Activated CD8-positive, alpha-beta memory T cell treated with anti-CD3 and anti-CD28 coated beads for 36 hours (primary cell): ENCODE measurements at regions not wholly inside any gene's neighbourhood (a gene's known extent, or its start where the extent isn't known, plus 50 kb on each side); places are given as distances from the start of the nearest gene placed in this dataset.
"Not testable (repeated sequence)": the region's sequence is repeated elsewhere in the genome, so short reads cannot be mapped to it uniquely, and the experiment has no call there.

Source experiments
- CTCF ChIA-PET: fragments of 350-600 bp; sonication (Branson Sonifier 250); formaldehyde crosslinking; loops from one replicate; lab custom pipeline; 2021; ENCODE audit warnings: antibody characterized with exemption; lab: Charles Lee
- POLR2A ChIA-PET: fragments of 350-600 bp; sonication (Branson Sonifier 250); formaldehyde crosslinking; loops from one replicate; lab custom pipeline; 2021; ENCODE audit warnings: antibody characterized with exemption; lab: Charles Lee

DNA sequence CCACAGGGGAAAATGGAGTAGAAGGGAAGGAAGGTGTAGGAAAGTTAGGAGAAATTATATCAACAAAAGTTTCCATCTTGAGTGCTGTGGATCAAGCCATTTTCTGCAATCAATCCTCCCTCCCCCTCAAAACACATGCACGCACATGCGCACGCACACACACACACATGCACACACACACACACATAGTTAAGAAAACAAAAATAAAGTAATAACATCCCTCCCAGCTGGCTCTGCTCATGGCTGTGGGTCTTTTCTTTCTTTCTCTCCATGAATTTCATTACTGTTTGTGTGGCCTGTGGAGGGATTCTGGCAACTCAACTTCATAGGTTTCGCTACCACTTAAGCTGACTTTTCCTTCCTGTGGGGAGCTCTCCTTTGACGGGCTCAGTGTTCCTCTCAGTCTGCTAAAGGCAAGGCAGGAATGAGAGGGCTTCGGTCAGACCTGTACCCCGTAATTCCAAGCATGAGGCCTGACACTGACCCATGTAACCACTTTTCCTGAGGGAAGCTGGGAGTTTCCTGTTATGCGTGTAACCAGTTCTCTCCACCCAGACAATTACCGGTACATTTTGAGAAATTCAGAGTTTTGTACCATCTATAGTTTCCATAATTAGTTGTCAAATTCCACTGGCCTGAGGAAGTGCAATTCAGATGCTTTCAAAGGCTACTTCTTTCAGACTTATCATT, 79.8 kb downstream of the ZNF92 start:
- ChIA-PET POLR2A (no interaction called here), CTCF (no interaction called here)

GRCh38 chr7:65454469-65454868, 80.8 kb downstream of the ZNF92 start:
- POLR2A ChIA-PET = no interaction called here

DNA sequence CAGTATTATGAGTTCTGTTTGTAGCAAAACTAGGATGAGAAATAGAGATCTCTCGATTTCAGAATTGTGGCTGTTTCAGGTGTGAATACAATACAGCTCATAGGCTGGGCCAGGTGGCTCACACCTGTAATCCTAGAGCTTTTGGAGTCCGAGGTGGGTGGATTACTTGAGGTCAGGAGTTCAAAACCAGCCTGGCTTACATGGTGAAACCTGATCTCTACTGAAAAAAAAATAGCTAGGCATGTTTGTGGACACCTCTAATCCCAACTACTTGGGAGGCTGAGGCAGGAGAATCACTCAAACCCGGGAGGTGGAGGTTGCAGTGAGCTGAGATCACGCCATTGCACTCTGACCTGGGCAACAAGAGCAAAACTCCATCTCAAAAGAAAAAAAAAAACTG, 81.4 kb downstream of the ZNF92 start:
- POLR2A ChIA-PET, CTCF ChIA-PET: not testable (repeated sequence)

More at GRCh38 chr7:65454469-65454868, 80.8 kb downstream of the ZNF92 start:
- CTCF ChIA-PET = no interaction called here

GRCh38 chr7:65457705-65458104, 84.0 kb downstream of the ZNF92 start:
- POLR2A ChIA-PET = no interaction called here
- CTCF ChIA-PET = no interaction called here

- CTCF ChIA-PET = no interaction called here
Observed at GRCh38 chr7:65459438-65459837, 85.8 kb downstream of the ZNF92 start.

GRCh38 chr7:65462148-65462716, 88.6 kb downstream of the ZNF92 start:
- CTCF ChIA-PET = no interaction called here
- POLR2A ChIA-PET = no interaction called here

More at GRCh38 chr7:65459438-65459837, 85.8 kb downstream of the ZNF92 start:
- POLR2A ChIA-PET = no interaction called here

DNA sequence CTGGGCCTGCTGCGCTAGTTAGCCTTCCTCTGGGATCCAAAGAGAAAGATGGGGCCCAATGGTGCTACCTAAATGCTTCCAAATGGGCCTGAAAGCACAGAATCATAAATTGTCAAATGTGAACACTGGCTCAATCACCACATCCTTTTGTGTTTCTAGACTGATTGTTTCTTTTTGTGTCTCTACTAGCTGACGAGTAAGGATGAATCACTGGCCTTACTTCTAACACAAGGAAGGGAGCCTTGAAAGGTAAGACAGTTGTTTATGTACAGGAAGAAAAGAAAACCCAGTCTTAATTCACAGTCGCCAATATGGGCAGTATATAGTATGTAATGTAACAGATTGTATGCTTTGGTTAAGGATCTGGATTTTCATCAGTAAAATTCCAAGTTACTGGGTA, 89.5 kb downstream of the ZNF92 start:
- ChIA-PET CTCF (no interaction called here), POLR2A (no interaction called here)

GRCh38 chr7:65469919-65470558, 96.4 kb downstream of the ZNF92 start:
- CTCF ChIA-PET, POLR2A ChIA-PET: not testable (repeated sequence)

GRCh38 chr7:65471587-65471986, 97.9 kb downstream of the ZNF92 start:
- POLR2A ChIA-PET = no interaction called here
- CTCF ChIA-PET = no interaction called here

DNA sequence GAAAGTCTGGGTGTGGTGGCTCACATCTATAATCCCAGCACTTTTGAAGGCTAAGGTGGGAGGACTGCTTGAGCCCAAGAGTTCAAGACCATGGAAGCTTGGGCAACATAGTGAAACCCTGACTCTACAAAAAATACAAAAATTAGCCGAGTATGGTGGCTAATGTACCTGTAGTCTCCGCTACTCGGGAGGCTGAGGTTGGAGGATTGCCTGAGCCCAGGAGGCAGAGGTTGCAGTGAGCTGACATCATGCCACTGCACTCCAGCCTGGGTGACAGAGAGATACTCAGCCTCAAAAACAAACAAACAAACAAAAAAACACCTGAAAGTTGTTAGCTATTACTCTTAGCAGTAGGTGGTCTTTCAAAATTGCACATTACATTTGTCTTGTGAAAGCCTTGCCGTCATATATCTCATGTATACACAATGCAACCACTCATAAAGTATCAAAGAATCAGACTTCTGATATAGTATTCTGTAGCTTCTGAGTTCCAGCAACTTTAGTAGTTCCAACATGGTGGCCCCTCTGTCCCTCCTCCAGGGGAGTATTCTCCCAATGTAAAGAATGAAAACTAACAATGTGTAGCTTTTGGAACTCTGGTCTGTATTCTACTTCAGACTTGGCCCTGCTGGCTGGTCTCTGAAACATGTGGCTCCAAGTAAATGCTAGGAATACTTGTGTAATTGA, 101.5 kb downstream of the ZNF92 start:
- POLR2A ChIA-PET = interaction anchor here (1.1 kb wide), 1 partner anchor 101 kb away, joined by 4 read pairs; the partner anchor contains the start of gene ZNF92
- CTCF ChIA-PET = no interaction called here

DNA sequence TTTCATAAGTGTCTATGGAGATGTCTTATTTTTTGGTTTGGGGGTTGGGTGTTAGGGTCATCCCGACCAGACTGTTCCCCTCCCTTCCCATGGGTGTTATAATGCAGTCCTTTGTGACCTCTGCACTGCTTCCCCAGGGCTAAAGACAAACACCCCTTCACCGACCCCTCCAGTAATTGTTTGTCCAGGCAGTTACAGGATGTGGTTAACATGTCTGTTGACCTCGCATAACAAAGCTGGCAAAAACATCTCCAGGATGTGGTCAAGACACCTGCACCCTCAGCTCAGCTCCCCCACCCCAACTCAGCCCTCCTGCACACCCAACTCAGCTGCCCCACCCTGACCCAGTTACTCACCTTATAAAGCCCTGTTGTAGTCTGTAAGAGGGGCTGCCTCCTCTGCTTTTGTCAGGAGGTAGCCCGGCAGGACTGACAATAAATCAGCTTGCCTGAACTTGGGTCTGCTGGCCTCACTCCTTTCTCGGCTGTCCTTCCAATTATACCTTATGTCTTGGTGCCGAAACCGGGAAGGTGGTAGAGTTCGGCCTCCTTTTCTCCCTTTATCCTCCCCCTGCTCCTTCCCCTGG, 102.2 kb downstream of the ZNF92 start:
- ChIA-PET POLR2A (interaction anchor here (1.1 kb wide), 1 partner anchor 102 kb away, joined by 4 read pairs; the partner anchor contains the start of gene ZNF92), CTCF (no interaction called here)

DNA sequence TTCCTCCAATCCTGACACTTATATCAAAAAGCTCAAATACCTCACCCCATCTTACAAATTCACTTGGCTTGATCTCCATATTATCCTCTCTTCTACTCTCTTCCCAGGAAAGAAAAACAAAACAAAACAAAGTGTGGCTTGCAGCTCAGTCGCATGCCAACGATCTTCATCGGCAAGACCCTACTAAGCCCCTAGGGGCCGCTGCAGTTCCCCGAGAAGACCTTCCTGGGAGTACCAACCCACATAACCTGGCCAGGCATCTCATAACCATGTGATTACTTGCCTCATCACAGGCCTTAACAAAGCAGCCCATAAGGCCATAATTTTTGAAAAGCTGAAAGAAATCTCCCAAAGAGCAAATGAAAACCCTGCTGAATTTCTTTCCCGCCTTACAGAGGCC, 103.7 kb downstream of the ZNF92 start:
- ChIA-PET CTCF (no interaction called here), POLR2A (no interaction called here)

GRCh38 chr7:65489260-65489767, 115.7 kb downstream of the ZNF92 start:
- ChIA-PET CTCF (no interaction called here), POLR2A (no interaction called here)

- CTCF ChIA-PET, POLR2A ChIA-PET: not testable (repeated sequence)
Observed at GRCh38 chr7:65496697-65497096, 123.0 kb downstream of the ZNF92 start.

GRCh38 chr7:65503434-65504152, 129.9 kb downstream of the ZNF92 start:
- POLR2A ChIA-PET = no interaction called here
- CTCF ChIA-PET = no interaction called here

DNA sequence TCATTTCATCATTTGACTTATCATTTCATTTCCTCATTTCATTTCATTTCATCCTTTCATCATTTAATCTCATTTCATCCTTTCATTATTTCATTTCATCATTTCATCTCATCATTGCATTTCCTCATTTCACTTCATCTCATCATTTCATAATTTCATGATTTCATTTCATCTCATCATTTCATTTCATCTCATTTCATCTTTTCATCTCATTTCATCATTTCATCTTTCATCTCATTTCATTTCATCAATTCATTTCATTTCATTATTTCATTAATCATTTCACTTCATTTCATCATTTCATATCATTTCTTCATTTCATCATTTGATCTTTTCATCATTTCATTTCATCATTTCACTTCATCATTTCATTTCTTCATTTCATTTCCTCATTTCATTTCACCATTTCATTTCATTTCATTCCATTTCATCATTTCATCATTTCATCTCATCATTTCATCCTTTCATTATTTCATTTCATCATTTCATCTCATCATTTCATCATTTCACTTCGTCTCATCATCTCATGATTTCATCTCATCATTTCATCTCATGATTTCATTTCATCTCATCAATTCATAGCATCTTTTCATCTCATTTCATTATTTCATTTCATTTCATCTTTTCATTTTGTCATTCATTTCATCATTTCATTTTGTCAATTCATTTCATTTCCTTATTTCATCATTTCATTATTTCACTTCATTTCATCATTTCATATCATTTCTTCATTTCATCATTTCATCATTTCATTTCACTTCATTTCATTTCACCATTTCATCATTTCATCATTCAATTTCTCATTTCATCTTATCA, 131.1 kb downstream of the ZNF92 start:
- CTCF ChIA-PET, POLR2A ChIA-PET: not testable (repeated sequence)

- CTCF ChIA-PET, POLR2A ChIA-PET: not testable (repeated sequence)
Observed at GRCh38 chr7:65505320-65505633, 131.6 kb downstream of the ZNF92 start.

DNA sequence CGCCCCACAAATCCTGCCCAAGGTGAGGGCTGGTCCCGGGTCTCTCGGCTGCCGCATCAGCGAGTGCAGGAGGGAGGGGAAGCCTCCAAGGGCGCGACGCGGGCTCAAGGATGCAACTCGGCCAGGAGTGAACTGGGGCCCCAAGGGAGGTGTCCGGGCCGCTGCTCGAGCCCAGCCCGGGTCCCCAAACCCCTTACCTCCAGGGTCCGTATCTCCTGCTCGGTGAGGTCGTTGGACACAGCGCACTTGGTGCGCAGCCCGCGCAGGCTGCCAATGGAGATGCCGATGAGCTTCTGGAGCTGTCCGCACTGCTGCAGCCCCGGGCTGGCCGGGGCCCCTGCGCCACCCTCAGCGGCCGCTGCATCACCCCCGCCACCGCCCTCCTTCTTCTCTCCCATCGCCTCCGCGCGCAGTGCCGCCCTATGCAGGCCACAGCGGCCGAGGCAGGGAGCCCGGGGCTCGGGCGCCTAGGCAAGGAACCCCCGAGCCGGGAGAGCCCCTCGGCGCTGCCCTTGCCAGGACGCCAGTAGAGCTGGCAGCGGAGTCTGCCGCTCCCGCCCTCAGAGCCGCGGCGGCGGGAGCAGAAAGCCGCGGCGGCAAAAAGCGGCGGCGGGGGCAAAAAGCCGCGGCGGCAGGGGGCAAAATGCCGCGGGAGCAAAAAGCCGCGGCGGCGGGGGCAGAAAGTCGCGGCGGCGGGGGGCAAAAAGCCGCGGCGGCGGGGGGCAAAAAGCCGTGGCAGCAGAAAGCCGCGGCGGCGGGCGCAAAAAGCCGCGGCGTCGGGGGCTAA, 135.1 kb downstream of the ZNF92 start:
- CTCF ChIA-PET = not testable (repeated sequence)
- POLR2A ChIA-PET = interaction anchor here (0.7 to 0.8 kb wide), 2 partner anchors 135 to 571 kb away, joined by 3 to 4 read pairs; no protein-coding TSS in a partner anchor
